Activated T-cell treated with anti-CD3 and anti-CD28 coated beads, Interleukin-2, amount 50 U/mL, for 24 hours (primary cell): ENCODE measurements at regions not wholly inside any gene's neighbourhood (a gene's known extent, or its start where the extent isn't known, plus 50 kb on each side); places are given as distances from the start of the nearest gene placed in this dataset.

Source experiments
- DNase-seq: peaks from one replicate; pipeline ENCODE4 v3.0.0-alpha.2; 2020
- H3K27ac Mint-ChIP-seq: 2 replicates; pipeline ENCODE4 v1.8.0; 2020; ENCODE audit warnings: mild to moderate bottlenecking, mixed read lengths
- H3K27me3 Mint-ChIP-seq: 2 replicates; pipeline ENCODE4 v1.8.0; 2020; ENCODE audit warnings: mixed read lengths
- H3K36me3 Mint-ChIP-seq: 2 replicates; pipeline ENCODE4 v1.8.0; 2020; ENCODE audit warnings: low read depth, mixed read lengths
- H3K4me1 Mint-ChIP-seq: 2 replicates; pipeline ENCODE4 v1.8.0; 2020; ENCODE audit warnings: low read depth, mixed read lengths
- H3K4me3 Mint-ChIP-seq: 2 replicates; pipeline ENCODE4 v1.8.0; 2020; ENCODE audit warnings: mild to moderate bottlenecking, moderate library complexity, mixed read lengths
- H3K9me3 Mint-ChIP-seq: 2 replicates; pipeline ENCODE4 v1.8.0; 2020; ENCODE audit warnings: mixed read lengths

DNA sequence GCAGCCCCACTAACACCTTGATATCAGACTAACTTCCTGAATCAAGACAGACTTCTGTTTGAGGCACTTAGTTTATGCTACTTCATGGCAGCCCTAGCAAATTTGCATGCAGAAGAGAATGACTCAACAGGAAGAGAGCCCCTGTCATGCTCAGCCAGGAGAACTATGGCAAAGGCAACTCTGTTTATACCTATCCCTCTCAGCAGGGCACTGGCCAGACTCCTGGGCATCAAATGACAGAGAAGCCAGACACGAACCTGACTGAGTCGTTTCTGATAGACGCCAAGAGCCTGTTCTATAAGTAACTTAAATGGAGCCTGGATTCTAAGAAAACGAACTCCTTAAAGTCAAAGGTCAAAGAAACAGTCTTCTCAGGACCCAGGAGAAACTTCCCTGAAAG is 50.9 kb upstream of the UNC5B start:
- no peak for DNase-seq
- no peaks in the 10 kb centered on the region for H3K36me3 Mint-ChIP-seq
- H3K27ac Mint-ChIP-seq = no peak overlapping the region
- no peaks in the 10 kb centered on the region for H3K9me3 Mint-ChIP-seq
- H3K27me3 Mint-ChIP-seq = peaks cover 2% of the 10 kb centered on the region
- H3K4me1 Mint-ChIP-seq = peaks cover 4% of the 10 kb centered on the region
- H3K4me3 Mint-ChIP-seq = no peak overlapping the region
